NCI-H2227 treated with DMSO at 0.1 percent for 48 hours (cell line): ENCODE measurements at regions not wholly inside any gene's neighbourhood (a gene's known extent, or its start where the extent isn't known, plus 50 kb on each side); places are given as distances from the start of the nearest gene placed in this dataset.

ENCODE experiments used
- DNase-seq: peaks from one replicate; lab custom pipeline; 2025; lab: John Stamatoyannopoulos, UW

- DNase-seq: no peak
These were observed 94.7 kb upstream of the ACO1 start for GRCh38 chr9:32289756-32290155.

GRCh38 chr9:32291370-32291769 is 93.1 kb upstream of the ACO1 start:
- no peak for DNase-seq

- DNase-seq: no peak
These were observed 91.8 kb upstream of the ACO1 start for GRCh38 chr9:32292611-32293010.

GRCh38 chr9:32293091-32293490 is 91.4 kb upstream of the ACO1 start:
- DNase-seq: no peak

- DNase-seq: no peak
These were observed 90.3 kb upstream of the ACO1 start for GRCh38 chr9:32294106-32294505.

GRCh38 chr9:32300373-32300772 is 84.1 kb upstream of the ACO1 start:
- no peak for DNase-seq

GRCh38 chr9:32304495-32304894 is 79.9 kb upstream of the ACO1 start:
- DNase-seq: no peak

GRCh38 chr9:32306006-32306405 is 78.4 kb upstream of the ACO1 start:
- DNase-seq: no peak

- DNase-seq: no peak
These were observed 65.0 kb upstream of the ACO1 start for GRCh38 chr9:32319312-32319929.

GRCh38 chr9:32322622-32323021 is 61.8 kb upstream of the ACO1 start:
- no peak for DNase-seq

GRCh38 chr9:32326146-32326545 is 58.3 kb upstream of the ACO1 start:
- no peak for DNase-seq

GRCh38 chr9:32331240-32331639 is 53.2 kb upstream of the ACO1 start:
- no peak for DNase-seq

GRCh38 chr9:32334112-32334511 is 50.3 kb upstream of the ACO1 start:
- DNase-seq: no peak
